Naive B cell (primary cell): ENCODE measurements at regions not wholly inside any gene's neighbourhood (a gene's known extent, or its start where the extent isn't known, plus 50 kb on each side); places are given as distances from the start of the nearest gene placed in this dataset.

ENCODE experiments used
- ATAC-seq, 2 donors: fragments of 150-1000 bp; cut with Tn5 transposase; 2 replicates each; pipeline ENCODE4 v1.10.0; 2021; ENCODE audit warnings: low read depth in 2 of 2, mild to moderate bottlenecking in 2 of 2, moderate library complexity in 2 of 2
- DNase-seq: peaks from one replicate; pipeline ENCODE4 v3.0.0; 2022
- H3K27ac Mint-ChIP-seq, 6 donors: one replicate each; pipeline ENCODE4 v1.8.0; 2020 to 2022; ENCODE audit warnings: mild to moderate bottlenecking in 6 of 6, mixed read lengths in 6 of 6, moderate library complexity in 5 of 6, inconsistent platforms in 2 of 6
- H3K27me3 Mint-ChIP-seq, 3 donors: one replicate each; pipeline ENCODE4 v1.8.0; 2021 to 2022; ENCODE audit warnings: mixed read lengths in 3 of 3, mild to moderate bottlenecking in 1 of 3
- H3K36me3 Mint-ChIP-seq, 2 donors: one replicate each; pipeline ENCODE4 v1.8.0; 2020 to 2022; ENCODE audit warnings: mixed read lengths in 2 of 2, inconsistent platforms in 1 of 2, mild to moderate bottlenecking in 1 of 2
- H3K4me1 Mint-ChIP-seq, 3 donors: one replicate each; pipeline ENCODE4 v1.8.0; 2020 to 2022; ENCODE audit warnings: mixed read lengths in 3 of 3, inconsistent platforms in 1 of 3, mild to moderate bottlenecking in 1 of 3, moderate library complexity in 1 of 3
- H3K4me3 Mint-ChIP-seq, 8 donors: one replicate each; pipeline ENCODE4 v1.8.0; 2020 to 2022; ENCODE audit warnings: mild to moderate bottlenecking in 8 of 8, mixed read lengths in 8 of 8, moderate library complexity in 8 of 8, inconsistent platforms in 2 of 8
- H3K9me3 Mint-ChIP-seq, 7 donors: one replicate each; pipeline ENCODE4 v1.8.0; 2020 to 2022; ENCODE audit warnings: mixed read lengths in 7 of 7, mild to moderate bottlenecking in 5 of 7, inconsistent platforms in 2 of 7, moderate library complexity in 1 of 7

DNA sequence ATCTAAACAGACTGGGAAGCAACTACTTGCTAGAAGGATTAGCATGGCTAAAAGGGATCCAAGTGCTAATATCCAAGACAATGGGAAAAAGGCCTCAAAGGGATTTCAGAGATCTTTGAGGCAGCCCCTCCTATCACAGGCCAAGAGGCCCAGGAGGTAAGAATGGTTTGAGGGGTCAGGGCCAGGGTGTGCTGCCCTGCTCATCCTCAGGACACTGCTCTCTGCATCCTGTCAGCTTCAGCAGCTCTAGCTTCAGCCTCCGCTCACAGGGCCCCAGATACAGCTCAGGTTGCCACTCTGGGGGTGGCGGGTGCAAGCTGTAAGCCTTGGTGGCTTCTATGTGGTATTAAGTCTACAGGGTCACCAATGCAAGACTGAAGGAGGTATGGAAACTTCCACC lies 278.7 kb downstream of the PARP8 start:
- no peak overlapping the region for H3K4me3 Mint-ChIP-seq
- peaks cover 0 to 50% (median 14%) of the 10 kb centered on the region in 7 donors for H3K9me3 Mint-ChIP-seq
- ATAC-seq (no peak), DNase-seq (no peak)
- H3K36me3 Mint-ChIP-seq, result no peaks in the 10 kb centered on the region
- H3K27ac Mint-ChIP-seq, result no peak overlapping the region
- no peaks in the 10 kb centered on the region for H3K4me1 Mint-ChIP-seq
- H3K27me3 Mint-ChIP-seq, result peaks cover 0 to 19% (median 10%) of the 10 kb centered on the region in 3 donors

- Mint-ChIP-seq H3K4me3 (no peak overlapping the region), H3K27me3 (peaks cover 5 to 11% (median 10%) of the 10 kb centered on the region in 3 donors), H3K4me1 (no peaks in the 10 kb centered on the region), H3K27ac (no peak overlapping the region), H3K36me3 (no peaks in the 10 kb centered on the region), H3K9me3 (peaks cover 0 to 22% (median 4%) of the 10 kb centered on the region in 7 donors)
- DNase-seq (no peak), ATAC-seq (no peak)
These were observed 281.7 kb downstream of the PARP8 start for GRCh38 chr5:50947906-50948683.

- ATAC-seq, result no peak
- no peak for DNase-seq
- Mint-ChIP-seq H3K4me3 (no peak overlapping the region), H3K27ac (no peak overlapping the region), H3K4me1 (no peaks in the 10 kb centered on the region), H3K27me3 (peaks cover 23 to 40% (median 28%) of the 10 kb centered on the region in 3 donors), H3K36me3 (no peaks in the 10 kb centered on the region), H3K9me3 (no peaks in the 10 kb centered on the region)
These were observed 286.9 kb downstream of the PARP8 start for GRCh38 chr5:50953290-50953689.

DNA sequence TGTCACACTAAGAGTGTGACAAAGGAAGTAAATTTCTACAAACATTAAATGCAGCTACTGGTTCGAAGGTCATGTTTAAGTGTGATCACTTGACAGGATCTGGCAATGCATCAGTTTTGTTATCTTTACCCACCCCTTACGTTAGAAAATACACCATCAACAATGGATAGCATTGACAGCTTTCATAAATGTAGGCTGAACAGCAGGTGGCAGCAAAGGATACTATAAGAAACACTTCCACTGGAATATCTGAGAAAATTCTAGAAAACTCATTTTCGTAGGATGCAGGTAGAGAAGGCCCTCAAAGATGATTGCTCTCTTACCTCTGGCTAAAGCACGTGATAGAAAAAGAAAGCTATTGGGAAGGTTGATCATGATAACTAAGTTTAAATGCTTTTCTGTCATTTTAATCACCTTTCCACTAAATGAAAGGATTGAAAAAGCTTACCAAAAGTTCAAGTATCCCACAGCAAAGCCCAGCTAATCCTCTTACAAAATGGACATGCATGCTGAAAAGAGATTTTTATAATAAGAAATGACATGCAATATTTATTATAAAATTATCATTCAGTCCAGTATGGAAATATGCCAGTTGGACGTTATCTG lies 292.5 kb downstream of the PARP8 start:
- Mint-ChIP-seq H3K27ac (no peak overlapping the region), H3K27me3 (peaks cover 42 to 61% (median 48%) of the 10 kb centered on the region in 3 donors), H3K36me3 (no peaks in the 10 kb centered on the region), H3K9me3 (peaks cover 0 to 3% (median 0%) of the 10 kb centered on the region in 7 donors), H3K4me3 (no peak overlapping the region), H3K4me1 (peaks cover 9 to 17% (median 11%) of the 10 kb centered on the region in 3 donors)
- no peak for ATAC-seq
- no peak for DNase-seq

DNA sequence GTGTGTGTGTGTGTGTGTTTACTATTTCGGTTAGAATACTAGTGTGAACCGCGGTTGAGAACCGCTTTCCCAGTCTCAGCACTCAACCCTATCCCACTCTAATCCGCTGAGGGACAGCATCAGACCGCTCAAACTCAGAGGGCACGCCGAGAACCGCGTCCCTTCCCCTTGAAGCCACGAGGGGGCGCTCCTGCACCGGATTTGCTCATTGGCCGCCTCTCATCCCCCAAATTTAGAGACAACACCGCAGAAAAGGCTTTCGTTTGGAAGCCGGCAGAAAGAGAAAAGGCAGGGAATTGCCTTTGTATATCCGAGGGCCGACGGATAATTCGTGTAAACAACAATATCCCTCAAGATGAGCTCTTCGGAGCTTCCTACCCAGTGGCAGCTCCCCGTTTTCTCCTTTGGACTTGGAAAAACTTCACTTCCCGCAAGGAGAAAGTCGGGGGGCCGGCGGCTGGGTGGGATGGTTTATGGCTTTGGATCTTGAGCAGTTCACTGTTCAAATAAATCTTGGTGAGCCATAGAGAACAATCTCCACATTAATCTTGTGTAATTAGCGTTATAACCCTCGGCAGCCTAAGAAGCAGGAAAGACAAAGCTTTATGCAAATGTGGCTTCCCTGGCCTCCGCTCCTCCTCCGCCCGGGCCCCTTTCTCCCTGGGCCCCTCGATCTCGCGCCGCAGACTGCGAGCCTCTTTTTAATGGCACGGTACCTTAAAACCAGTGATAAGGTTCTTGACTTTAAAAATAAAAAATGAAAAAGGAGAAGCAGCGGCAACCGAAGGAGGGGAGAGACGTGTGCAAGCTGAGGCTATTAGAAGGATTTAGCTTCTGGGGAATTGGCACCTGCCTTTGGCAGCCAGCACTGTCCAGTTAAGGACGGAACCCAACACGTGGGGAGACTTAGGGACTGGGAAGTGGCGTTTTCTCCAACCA lies 296.8 kb downstream of the PARP8 start:
- Mint-ChIP-seq H3K9me3 (peaks cover 0 to 11% (median 3%) of the 10 kb centered on the region in 7 donors), H3K36me3 (peaks cover 0 to 12% of the 10 kb centered on the region in 2 donors)

GRCh38 chr5:50963971-50964745 lies 297.7 kb downstream of the PARP8 start:
- DNase-seq (no peak), ATAC-seq (peak; percentile 13 to 23)
- H3K9me3 Mint-ChIP-seq, result peaks cover 0 to 15% (median 3%) of the 10 kb centered on the region in 7 donors

More for the DNA sequence above, 296.8 kb downstream of the PARP8 start:
- Mint-ChIP-seq H3K4me1 (peaks cover 28 to 49% (median 45%) of the 10 kb centered on the region in 3 donors), H3K27me3 (peaks cover 62 to 74% (median 72%) of the 10 kb centered on the region in 3 donors), H3K27ac (peak overlapping the region in 4 of 6 donors; percentile 8 to 61 (median 55)), H3K4me3 (peak overlapping the region; percentile 77 to 92 (median 84))
- DNase-seq (peak; percentile 31), ATAC-seq (peak; percentile 63 to 64)

DNA sequence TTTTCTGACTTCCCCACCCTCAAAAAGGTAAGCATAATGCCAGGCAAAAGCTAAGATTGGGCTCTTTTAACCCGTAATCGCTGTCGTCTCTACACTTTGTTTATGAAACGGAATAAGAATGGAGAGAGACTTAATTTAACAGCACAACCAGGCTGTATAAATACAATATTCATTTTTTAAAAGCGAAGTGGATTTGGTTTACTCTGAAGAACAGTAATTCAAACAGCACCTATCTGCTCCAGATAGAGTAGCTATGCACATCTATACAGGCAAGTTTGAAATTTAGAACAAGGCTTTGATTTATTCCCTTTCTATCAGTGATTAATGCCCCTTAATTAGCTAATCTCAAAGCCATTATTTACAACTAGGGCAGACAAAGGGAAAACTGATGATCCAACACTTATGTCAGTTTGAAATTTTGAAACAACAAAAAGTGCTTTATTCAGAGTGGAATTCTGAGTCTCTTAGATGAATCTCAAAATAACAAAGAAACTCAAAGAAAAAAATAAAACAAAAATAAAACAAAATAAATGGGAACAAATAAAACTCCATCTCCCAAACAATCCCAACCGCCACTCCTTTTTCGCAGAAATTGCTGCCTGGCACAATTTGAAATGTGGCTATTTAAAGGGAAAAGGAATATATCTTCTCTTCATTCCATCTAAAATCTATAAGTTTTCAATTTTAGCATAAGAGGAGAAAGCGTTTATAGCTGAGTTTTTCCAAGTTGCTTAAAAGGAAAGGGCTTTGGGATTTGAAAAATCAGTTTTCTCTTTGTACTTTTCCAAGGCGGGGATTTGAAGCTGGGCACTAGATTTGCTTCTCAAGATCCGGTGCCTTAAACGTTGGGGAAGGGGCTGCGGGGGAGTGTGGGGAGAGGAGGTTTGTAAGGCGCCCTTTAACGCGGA lies 298.6 kb downstream of the PARP8 start:
- peaks cover 36 to 67% (median 63%) of the 10 kb centered on the region in 3 donors for H3K4me1 Mint-ChIP-seq
- ATAC-seq, result no peak
- peaks cover 66 to 84% (median 82%) of the 10 kb centered on the region in 3 donors for H3K27me3 Mint-ChIP-seq
- peaks cover 0 to 21% of the 10 kb centered on the region in 2 donors for H3K36me3 Mint-ChIP-seq
- no peak for DNase-seq
- H3K4me3 Mint-ChIP-seq, result peak overlapping the region in 6 of 8 donors; percentile 49 to 92 (median 84)
- H3K27ac Mint-ChIP-seq, result no peak overlapping the region
- peaks cover 0 to 15% (median 3%) of the 10 kb centered on the region in 7 donors for H3K9me3 Mint-ChIP-seq

More at GRCh38 chr5:50963971-50964745, 297.7 kb downstream of the PARP8 start:
- peak overlapping the region in 1 of 6 donors; percentile 19 for H3K27ac Mint-ChIP-seq
- H3K27me3 Mint-ChIP-seq, result peaks cover 64 to 82% (median 74%) of the 10 kb centered on the region in 3 donors
- peak overlapping the region; percentile 41 to 92 (median 81) for H3K4me3 Mint-ChIP-seq
- H3K4me1 Mint-ChIP-seq, result peaks cover 36 to 59% (median 54%) of the 10 kb centered on the region in 3 donors
- peaks cover 0 to 21% of the 10 kb centered on the region in 2 donors for H3K36me3 Mint-ChIP-seq

- peaks cover 0 to 21% of the 10 kb centered on the region in 2 donors for H3K36me3 Mint-ChIP-seq
- peak overlapping the region in 2 of 6 donors; percentile 49 to 79 for H3K27ac Mint-ChIP-seq
- peaks cover 0 to 15% (median 3%) of the 10 kb centered on the region in 7 donors for H3K9me3 Mint-ChIP-seq
- ATAC-seq (no peak), DNase-seq (no peak)
- peak overlapping the region in 7 of 8 donors; percentile 70 to 92 (median 87) for H3K4me3 Mint-ChIP-seq
- H3K4me1 Mint-ChIP-seq, result peaks cover 36 to 67% (median 66%) of the 10 kb centered on the region in 3 donors
- peaks cover 71 to 90% (median 84%) of the 10 kb centered on the region in 3 donors for H3K27me3 Mint-ChIP-seq
These were observed 299.4 kb downstream of the PARP8 start for GRCh38 chr5:50965654-50966375.

DNA sequence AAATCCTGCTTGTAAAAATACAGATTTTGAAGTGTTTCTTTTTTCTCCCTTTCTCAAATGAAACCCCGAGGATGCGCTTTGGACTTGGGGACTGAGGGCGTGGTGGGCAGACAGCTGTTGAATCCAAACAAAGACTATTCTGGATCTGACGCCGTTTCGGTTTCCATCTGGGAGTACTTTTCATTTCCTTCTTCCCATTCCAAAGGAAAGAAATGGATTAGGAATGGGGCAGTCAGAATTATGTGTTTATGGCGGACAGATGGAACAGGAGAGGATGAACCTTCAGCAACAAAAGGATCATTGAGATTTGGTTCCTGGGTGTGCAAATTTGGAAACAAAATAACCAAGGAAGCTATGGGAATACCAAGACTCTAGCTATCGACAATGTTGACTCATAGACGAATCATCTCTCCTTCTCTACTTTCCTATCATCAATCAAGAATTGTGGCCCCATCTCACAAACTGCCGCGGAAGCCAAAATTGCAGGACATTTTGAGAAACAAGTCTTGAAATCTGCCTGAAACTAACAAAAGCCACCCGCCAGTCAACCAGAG lies 300.6 kb downstream of the PARP8 start:
- Mint-ChIP-seq H3K27ac (peak overlapping the region in 2 of 6 donors; percentile 12 to 39), H3K4me1 (peaks cover 36 to 67% (median 66%) of the 10 kb centered on the region in 3 donors), H3K27me3 (peaks cover 80 to 90% (median 87%) of the 10 kb centered on the region in 3 donors), H3K36me3 (peaks cover 0 to 21% of the 10 kb centered on the region in 2 donors), H3K4me3 (peak overlapping the region; percentile 70 to 92 (median 88)), H3K9me3 (peaks cover 0 to 15% (median 3%) of the 10 kb centered on the region in 7 donors)
- DNase-seq, result no peak
- no peak for ATAC-seq

DNA sequence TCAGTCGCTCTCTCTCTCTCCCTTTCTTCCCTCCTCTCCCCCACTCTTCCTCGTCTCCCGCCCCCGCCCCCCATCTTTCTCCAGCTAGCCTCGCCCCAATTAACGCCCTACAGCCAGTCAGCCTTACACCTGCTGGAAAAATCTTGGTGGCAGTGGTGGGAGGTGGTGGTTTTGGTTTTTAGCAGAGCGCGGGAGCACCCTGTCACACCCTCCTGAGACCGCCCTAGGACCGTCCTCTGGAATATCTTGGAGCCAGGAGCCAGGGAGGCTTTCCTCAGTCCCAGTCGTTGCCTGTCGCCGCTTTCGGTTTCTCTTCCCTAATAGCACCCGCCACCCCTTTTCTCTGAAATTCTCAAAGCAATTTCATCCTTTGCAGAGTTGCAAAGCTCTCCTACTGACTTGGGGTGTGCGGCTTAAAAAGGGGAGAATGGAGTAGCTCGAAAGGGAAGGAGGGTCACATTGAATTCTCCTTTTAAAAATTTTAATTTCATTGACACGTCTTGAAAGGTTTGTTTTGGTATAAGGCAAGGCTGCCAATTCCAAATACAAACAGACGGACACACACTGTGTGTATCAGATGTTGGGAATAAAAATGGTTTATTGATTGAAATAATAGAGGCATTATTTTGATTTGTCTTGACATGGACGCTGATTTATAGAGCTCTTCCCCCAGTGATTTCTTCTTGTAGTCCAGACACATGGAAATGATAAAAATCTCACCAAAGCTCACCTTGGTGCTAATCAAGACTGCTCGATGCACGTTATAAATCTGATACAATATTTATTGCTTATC lies 301.3 kb downstream of the PARP8 start:
- Mint-ChIP-seq H3K27ac (peak overlapping the region in 3 of 6 donors; percentile 12 to 88 (median 72)), H3K4me3 (peak overlapping the region; percentile 70 to 92 (median 88)), H3K27me3 (peaks cover 79 to 88% (median 86%) of the 10 kb centered on the region in 3 donors), H3K4me1 (peaks cover 35 to 66% (median 65%) of the 10 kb centered on the region in 3 donors), H3K9me3 (peaks cover 0 to 15% (median 3%) of the 10 kb centered on the region in 7 donors), H3K36me3 (peaks cover 0 to 21% of the 10 kb centered on the region in 2 donors)
- peak; percentile 23 to 27 for ATAC-seq
- DNase-seq, result no peak
